Adrenal gland (tissue), 9 donors: ENCODE measurements at regions not wholly inside any gene's neighbourhood (a gene's known extent, or its start where the extent isn't known, plus 50 kb on each side); places are given as distances from the start of the nearest gene placed in this dataset.
A peak's percentile ranks its signal among the peaks of the same experiment; 100 is the strongest.

Source experiments
- DNase-seq, 7 donors: peaks; one replicate each; pipeline ENCODE4 v3.0.0-alpha.2; 2019 to 2020
- H3K27ac ChIP-seq, 5 donors: fragments of 200-600 bp; sonication (generic) in 4 of 5; 1 replicate in 3 of 5; 2 replicates in 2 of 5; pipeline versions ENCODE4 v1.5.1 to v1.8.0; 2016 to 2020; ENCODE audit warnings: mild to moderate bottlenecking in 1 of 5
- H3K27me3 ChIP-seq: fragments of 200-600 bp; 2 replicates; pipeline ENCODE4 v1.8.0; 2021
- H3K36me3 ChIP-seq, 2 donors: fragments of 200-600 bp; replicated peaks in 1 of 2; 1 replicate in 1 of 2; 2 replicates in 1 of 2; pipeline versions ENCODE4 v1.5.1 to v1.8.0; 2018 to 2022
- H3K4me1 ChIP-seq, 2 donors: fragments of 200-600 bp; replicated peaks in 1 of 2; 1 replicate in 1 of 2; 2 replicates in 1 of 2; pipeline versions ENCODE4 v1.5.1 to v1.8.0; 2018 to 2021
- H3K4me3 ChIP-seq, 4 donors: fragments of 200-600 bp; sonication (generic) in 3 of 4; one replicate each; pipeline ENCODE4 v1.5.1; 2016 to 2018
- H3K9me3 ChIP-seq, 3 donors: fragments of 200-600 bp; sonication (generic) in 1 of 3; replicated peaks in 1 of 3; 1 replicate in 2 of 3; 2 replicates in 1 of 3; pipeline versions ENCODE4 v1.5.1 to v1.8.0; 2016 to 2021
- CTCF ChIP-seq, 6 experiments: fragments of 450-650 bp in 4 of 6; fragments of 200-600 bp in 2 of 6; sonication (generic) in 1 of 6; IDR thresholded peaks; 1 replicate in 5 of 6; 2 replicates in 1 of 6; pipeline versions ENCODE4 v1.5.1 to v1.8.0; 2016 to 2021; ENCODE audit warnings: antibody characterized with exemption in 6 of 6, mild to moderate bottlenecking in 2 of 6, moderate library complexity in 1 of 6
- POLR2A ChIP-seq, 2 donors: fragments of 450-650 bp; IDR thresholded peaks; one replicate each; pipeline ENCODE4 v1.6.1; 2017; ENCODE audit warnings: antibody characterized with exemption in 2 of 2, mild to moderate bottlenecking in 2 of 2, moderate library complexity in 1 of 2
- WGBS, 4 donors: extraction: QIAGEN DNeasy Blood & Tissue Kit in 2 of 4; methylation state at CpG; one replicate each; pipeline versions ENCODE4 v1.1.5 to v1.1.7; 2013 to 2017; 5-methylcytosine and 5-hydroxymethylcytosine counted together
- intact Hi-C, 2 donors: fragments of 100-400 bp; cut with DNase I; formaldehyde crosslinking; loops; one replicate each; pipeline versions ENCODE4 v1.14.1 to v1.15.0; 2022 to 2023
- donor health status: healthy with polysubstance abuse.
- donor health status: Bipolar disorder and iron deficiency.
- donor health status: DM: yes; HTN: yes; CAD: no.
- donor health status: DM: no; HTN: no; CAD: no.
- donor health status: DM: no; HTN: no; CAD: no.

GRCh38 chr7:155369766-155370165 is 72.1 kb downstream of the INSIG1 start:
- Histone ChIP-seq H3K4me1 (peaks cover 8 to 22% of the 10 kb centered on the region in 2 donors), H3K36me3 (no peaks in the 10 kb centered on the region), H3K9me3 (no peaks in the 10 kb centered on the region), H3K4me3 (no peak overlapping the region), H3K27me3 (peaks cover 47% of the 10 kb centered on the region), H3K27ac (no peak overlapping the region)
- TF ChIP-seq POLR2A (IDR thresholded peaks at IDR 0.05): no peak
- no peak for TF ChIP-seq CTCF (IDR thresholded peaks at IDR 0.05)
- 45 to 64% (median 48%) methylated on average over 5 to 15 of the region's 15 CpGs for WGBS, 4 donors
- no peak for DNase-seq
- intact Hi-C loops: no loop called here

- no peak for DNase-seq
- WGBS, 4 donors: 34 to 39% (median 36%) methylated on average over 14 to 21 of the region's 21 CpGs
- H3K27ac ChIP-seq: no peak overlapping the region
- no peaks in the 10 kb centered on the region for H3K9me3 ChIP-seq
- H3K27me3 ChIP-seq: peaks cover 64% of the 10 kb centered on the region
- H3K36me3 ChIP-seq: no peaks in the 10 kb centered on the region
- H3K4me1 ChIP-seq: peaks cover 14 to 31% of the 10 kb centered on the region in 2 donors
- H3K4me3 ChIP-seq: no peak overlapping the region
- intact Hi-C loops: no loop called here
- no peak for TF ChIP-seq CTCF (IDR thresholded peaks at IDR 0.05)
- no peak for TF ChIP-seq POLR2A (IDR thresholded peaks at IDR 0.05)
Measured at GRCh38 chr7:155371331-155371883, 73.7 kb downstream of the INSIG1 start.

GRCh38 chr7:155371884-155372781 is 74.5 kb downstream of the INSIG1 start:
- 6 to 9% (median 7%) methylated on average over 33 to 82 of the region's 82 CpGs for WGBS, 4 donors
- Histone ChIP-seq H3K36me3 (no peaks in the 10 kb centered on the region), H3K4me1 (peaks cover 14 to 31% of the 10 kb centered on the region in 2 donors), H3K9me3 (no peaks in the 10 kb centered on the region), H3K27ac (no peak overlapping the region), H3K4me3 (peak overlapping the region in 1 of 4 donors; percentile 15), H3K27me3 (peaks cover 71% of the 10 kb centered on the region)
- no peak for DNase-seq
- TF ChIP-seq CTCF (IDR thresholded peaks at IDR 0.05) (peak in 1 of 6 experiments; percentile 10), POLR2A (IDR thresholded peaks at IDR 0.05) (no peak)
- intact Hi-C loops: no loop called here

GRCh38 chr7:155372782-155373358 is 75.2 kb downstream of the INSIG1 start:
- DNase-seq: no peak
- Histone ChIP-seq H3K4me1 (peaks cover 14 to 32% of the 10 kb centered on the region in 2 donors), H3K27me3 (peaks cover 78% of the 10 kb centered on the region), H3K4me3 (peak overlapping the region in 1 of 4 donors; percentile 39), H3K36me3 (no peaks in the 10 kb centered on the region), H3K9me3 (no peaks in the 10 kb centered on the region), H3K27ac (no peak overlapping the region)
- TF ChIP-seq CTCF (IDR thresholded peaks at IDR 0.05): no peak
- TF ChIP-seq POLR2A (IDR thresholded peaks at IDR 0.05): no peak
- intact Hi-C loops: no loop called here
- WGBS, 4 donors: 6 to 10% (median 7%) methylated on average over 23 to 28 of the region's 28 CpGs
